HG02642 (cell line): ENCODE measurements at regions not wholly inside any gene's neighbourhood (a gene's known extent, or its start where the extent isn't known, plus 50 kb on each side); places are given as distances from the start of the nearest gene placed in this dataset.

Source experiments
- ATAC-seq: cut with Tn5 transposase; IDR thresholded peaks from one replicate; pipeline ENCODE4 v1.9.1; 2021; ENCODE audit warnings: mild to moderate bottlenecking; ENCODE audit not compliant: unreplicated experiment, poor library complexity

DNA sequence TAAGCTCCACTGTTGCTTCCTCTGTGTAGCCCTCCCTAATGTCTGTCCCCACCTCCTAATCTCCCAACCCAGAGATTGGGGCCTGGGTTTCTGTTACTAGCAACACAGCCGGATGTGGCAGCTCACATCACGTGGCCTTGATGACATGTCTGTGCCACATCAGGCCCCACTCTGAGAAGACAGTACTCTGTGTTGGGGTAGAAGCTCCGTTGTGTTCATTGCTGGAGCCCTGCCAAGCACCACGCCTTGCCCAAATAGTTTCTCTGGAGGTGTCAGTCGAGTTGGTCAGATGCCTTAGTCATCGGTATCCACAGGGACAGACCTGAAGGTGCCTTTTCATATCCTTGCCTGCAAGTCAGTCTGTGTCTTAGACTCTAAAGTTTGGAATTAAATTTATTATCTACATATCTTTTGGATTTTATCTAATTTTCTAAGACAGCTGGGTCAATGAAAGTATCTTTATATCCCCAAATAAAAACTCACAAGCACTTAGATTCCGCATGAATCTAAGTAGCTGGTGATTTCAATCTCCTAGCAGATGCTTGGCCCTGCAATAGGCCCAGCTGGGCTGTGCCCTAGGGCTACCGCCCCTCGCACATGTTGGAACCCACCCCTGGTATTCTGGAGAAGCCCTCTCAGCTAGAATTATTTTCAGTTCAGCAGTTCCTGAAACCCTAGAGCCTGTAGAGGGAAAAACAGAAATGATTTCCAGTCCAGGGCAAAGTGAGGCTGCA is 204.0 kb upstream of the TSHZ3 start:
- ATAC-seq = no peak

DNA sequence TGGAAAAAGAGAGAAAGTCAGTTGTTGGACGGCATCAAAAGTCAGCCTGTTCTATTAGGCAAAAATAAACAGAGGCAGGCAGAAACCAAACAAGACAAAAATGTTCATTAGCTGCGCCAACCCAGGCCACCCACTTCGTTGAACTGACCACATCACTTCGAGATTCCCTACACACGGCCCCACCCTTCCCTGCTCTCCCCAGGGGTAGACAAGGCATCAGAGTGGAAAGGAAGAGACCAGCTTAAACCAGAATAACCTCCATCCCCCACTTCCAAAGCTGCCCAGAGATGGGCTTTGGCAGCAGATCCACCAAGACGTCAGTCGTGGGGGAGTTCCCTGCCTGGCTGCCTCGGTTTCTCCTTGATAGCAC is 204.6 kb upstream of the TSHZ3 start:
- no peak for ATAC-seq

DNA sequence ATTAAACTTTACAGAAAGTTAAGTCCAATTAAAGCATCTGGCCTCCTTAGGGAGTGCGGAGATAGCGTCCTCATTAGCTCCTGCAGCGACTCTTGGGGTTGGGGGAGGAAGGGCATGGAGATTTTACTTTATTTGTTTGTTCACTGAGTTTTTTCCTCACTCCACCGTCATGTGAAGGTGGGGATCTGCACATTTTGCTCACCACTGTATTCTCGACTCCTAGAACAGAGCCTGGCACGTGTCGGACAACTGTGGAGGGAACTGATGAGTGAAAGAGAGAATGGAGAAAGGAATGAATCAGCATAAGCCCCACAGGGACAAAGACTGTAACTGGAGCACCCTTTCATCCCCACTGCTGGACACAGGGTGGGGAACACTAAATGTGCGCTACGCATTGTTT is 205.1 kb upstream of the TSHZ3 start:
- ATAC-seq = no peak

DNA sequence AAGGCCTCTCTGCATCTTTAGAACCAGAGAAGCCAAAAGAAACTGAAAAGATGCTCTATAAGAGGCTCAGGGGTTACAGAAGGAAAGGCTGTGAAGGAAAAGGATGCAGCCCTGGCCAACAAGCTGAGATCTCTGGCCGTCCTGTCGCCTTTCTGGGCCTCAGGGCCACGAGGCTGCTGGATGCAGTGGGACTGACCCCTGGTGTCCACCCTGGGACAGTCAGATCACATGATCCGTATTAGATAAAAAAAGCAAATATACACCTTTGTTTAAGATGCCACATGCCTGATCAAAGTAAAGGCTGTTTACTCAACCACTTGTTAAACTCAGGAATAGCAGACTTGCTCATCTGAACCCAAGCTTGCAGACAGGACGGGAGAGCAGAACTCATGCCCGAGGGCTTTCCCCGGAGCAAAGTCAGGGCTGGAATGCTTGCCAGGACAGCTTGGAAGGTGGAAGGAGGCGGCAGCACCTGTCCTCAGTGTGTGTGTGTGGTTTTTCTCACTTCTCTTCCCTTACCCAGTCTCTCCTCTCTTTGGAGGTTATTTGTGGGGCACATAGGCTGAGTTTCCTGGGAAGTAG is 206.5 kb upstream of the TSHZ3 start:
- ATAC-seq = no peak

DNA sequence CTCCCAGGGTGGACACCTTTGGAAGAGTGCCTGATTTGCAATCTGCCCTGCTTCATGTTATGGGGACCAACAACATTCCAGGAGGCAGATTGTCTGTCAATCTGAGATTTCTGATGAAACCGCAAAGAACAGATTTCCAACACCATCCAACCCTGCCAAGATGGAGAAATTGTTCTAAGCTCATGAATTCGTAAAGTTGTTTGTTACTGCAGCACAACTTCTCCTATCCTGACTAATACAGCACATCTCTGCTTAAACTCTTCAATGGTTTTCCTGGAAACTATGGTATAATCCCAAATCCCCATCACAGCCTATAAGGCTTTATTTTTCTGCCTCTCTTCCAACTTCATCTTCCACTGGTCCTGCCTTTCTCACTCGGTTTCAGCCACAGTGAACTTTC is 210.3 kb upstream of the TSHZ3 start:
- ATAC-seq = no peak

DNA sequence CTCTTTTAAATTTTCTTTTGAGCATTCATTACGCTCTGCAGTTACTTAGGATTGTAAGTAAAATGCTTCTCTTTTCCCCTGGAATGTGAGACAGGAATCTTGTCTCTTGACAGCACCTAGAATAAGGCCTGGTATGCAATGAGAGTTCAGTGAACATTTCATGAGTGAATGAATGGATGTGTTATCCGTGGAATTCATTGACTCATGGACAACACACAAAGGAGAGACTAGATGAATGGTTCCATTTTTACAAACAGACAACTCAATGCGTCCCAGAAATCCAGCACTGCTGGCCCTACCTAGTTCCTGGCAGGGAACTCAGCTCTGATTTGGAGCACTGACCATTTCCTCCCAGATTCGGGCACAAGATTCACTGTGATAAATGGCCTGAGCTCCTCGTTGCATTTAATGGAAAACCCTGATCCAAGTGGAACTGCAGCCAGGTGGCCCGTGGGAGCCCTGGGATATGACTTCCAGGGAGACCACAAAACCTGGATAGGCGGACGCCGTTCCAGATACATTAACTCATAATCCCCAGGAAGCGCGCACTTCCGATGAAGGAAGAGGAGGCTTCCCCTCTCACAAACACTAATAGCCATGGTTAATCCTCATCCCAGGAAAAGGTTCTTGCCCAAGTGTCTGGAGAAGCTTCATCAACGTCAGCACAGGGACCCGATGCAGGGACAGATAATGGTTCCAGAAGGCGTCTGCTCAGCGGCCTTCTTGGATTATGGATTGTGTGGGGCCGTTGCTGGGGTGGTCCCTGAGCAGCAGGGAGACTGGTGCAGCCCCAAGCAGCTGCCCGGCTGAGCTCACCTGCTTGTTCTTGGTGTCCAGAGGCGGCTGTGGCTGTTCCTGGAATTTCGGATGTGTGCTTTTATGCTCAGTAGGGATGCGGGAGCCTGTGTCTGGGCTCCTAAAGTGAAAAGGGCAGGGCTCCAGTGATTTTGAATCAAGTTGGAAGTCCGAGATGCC is 211.1 kb upstream of the TSHZ3 start:
- no peak for ATAC-seq

DNA sequence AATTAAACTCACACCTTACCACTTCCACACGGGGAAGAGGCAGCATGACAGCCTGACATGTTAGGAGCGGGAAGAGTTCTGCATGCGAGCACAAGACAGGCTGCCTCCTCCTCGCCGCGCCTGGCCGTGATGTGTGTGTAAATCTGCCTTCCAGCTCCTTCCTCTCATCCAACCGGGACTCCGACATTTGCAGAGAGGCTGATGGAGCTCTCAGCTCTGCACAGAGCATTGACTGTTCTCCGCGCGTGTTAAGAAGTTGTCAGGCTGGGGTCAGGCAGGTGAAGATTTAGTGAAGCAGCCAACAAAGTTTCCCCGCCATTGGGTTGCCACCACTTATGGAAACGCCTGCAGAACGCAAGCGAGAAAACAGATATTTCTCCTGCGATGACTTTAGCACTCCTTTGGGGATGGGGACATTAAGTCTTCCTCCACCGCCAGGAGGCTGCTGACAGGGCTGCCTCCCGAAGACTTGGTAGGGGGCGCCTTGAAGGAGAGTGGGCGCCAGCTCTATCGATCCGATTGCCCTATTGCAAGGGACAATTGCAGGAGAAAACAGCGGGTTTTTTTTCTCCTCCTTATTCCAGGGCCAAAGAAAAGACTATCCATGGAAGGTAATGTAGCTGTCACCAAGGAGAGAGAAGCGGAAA is 213.9 kb upstream of the TSHZ3 start:
- ATAC-seq = no peak

DNA sequence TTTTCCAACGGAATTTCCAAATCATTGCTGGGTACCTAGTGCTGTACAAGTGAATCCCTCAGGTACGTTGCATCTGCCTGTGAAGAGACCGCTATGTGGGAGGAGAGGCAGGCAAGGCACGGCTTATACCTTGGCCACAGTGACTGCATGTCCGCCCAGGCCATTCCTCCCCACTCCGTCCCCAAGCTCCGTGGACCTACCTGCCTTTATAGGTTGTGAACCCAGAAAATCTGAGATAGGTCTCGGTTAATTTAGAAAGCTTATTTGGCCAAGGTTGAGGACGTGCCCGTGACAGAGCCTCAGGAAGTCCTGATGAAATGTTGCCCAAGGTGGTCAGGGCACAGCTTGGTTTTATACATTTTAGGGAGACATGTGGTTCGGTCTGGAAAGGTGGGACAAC is 218.5 kb upstream of the TSHZ3 start:
- no peak for ATAC-seq

DNA sequence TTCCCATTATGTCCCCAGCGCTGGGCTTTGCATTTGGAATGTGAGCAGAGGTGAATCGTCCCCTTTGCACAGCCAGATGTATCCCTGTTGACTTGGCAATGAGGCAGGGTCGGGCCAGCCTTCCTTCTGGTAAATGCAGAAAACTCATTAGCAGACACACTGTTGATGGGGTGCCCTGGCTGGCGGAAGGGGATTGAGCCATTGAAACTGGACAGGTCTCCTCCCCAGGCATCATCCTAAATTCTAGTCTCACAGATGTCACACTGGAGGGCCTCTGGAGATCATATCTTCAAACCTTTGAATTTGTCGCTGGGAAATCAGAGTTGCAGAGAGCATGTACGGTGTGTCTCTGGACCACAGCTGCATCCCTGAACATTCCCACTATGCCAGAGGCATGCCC is 219.5 kb upstream of the TSHZ3 start:
- ATAC-seq = no peak

DNA sequence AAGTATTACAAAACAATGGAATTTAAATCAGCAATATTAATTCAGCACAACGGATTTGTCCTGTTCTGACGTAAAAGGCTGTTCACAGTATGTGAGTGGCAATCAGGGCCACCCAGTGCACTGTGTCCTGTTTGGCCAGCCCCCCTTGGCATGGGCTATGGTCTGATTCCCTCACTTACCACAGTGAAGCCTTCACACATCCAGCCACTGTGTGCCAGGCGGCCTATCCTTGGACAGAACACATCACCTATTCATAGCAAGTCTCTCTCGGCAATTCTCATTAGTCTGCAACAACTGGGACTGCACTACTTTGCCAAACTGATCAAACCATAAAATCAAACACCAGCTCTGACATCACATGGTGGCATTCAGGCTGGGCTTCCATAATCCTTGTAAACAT is 221.5 kb upstream of the TSHZ3 start:
- ATAC-seq = no peak

DNA sequence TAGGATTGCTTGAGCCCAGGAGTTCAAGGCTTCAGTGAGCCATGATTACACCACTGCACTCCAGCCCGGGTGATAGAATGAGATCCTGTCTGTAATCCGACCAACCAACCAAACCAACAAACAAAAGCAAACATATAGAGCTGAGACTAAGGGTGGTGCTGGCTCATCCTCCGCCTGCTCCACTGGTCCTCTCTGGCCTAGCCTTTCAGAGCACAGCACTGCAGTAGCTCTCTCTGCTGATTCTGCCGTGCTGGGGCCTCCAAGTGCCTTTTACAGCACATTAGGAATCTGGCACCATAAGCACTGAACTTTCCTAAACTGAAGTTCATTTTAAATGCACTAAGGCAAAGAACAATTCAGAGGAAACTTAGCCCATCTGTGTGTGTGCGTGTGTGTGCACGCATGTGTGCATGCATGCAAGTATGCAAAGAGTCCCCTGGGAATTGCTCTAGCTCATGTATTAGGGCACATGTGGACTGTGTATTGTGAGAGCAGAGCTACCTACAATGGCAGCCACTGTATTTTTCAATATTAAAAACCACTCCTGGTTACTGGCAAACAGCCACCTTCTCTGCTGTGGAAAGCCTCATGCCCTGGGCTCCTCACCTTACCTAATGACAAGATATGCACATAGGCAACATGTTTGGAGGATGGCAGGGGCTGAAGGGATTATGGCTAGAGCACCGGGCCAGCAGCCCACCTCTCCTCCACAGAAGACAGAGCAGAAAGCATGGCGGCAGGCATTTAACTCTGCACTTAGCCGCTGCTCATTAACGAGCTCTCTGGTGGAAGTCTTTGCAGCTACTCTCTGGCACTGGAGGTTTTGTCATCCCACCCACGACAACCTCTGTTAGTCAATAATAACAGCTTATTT is 223.1 kb upstream of the TSHZ3 start:
- ATAC-seq = no peak

DNA sequence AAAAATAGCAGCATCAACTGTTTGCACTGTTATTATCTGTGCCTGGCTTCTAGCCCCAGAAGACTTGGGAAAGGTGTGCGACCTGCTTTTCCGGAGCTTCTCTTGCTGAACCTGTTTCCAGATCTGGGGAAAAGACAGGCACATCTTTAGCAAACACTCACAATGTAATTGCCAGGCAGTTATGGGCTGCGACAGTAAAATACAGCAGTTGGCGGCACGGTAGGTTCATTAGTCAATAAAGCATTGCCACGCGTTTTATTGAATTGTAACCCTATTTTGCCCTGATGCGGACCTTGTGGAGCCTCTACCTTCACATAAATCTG is 223.7 kb upstream of the TSHZ3 start:
- ATAC-seq = no peak

DNA sequence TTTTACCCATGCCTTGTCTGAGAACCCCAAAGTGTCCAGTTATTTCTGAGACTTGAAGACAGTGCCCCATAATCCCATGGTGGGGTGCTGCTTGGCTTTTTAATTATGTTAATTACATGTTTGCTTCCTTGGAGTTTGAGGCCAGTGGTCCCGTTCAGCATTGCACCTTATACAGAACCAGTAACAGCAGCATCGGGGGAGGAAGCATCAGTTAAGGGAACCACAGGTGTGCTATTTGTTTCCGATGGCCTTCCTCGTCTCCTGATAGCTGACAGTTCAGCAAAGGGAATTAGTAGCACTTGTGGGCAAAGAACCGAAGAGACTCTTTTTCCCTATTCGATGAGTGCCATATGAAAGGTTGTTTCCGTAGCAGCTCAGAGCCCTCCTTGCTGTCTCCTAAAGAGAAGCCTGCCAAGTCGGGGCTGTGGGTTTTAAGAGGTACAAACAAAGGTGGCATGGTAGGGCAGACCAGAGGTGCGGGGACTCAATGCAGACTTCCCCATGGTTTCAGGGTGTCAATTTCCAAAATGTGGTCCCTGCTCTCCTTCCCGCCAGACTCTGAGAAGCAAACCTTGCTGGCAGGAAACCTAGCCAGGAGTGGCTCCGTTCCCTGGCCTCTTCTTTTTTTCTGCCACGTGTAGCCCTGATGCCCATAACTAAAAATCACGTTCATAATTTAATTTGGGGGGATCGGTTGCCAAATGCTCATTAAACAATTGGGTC is 225.2 kb upstream of the TSHZ3 start:
- no peak for ATAC-seq

DNA sequence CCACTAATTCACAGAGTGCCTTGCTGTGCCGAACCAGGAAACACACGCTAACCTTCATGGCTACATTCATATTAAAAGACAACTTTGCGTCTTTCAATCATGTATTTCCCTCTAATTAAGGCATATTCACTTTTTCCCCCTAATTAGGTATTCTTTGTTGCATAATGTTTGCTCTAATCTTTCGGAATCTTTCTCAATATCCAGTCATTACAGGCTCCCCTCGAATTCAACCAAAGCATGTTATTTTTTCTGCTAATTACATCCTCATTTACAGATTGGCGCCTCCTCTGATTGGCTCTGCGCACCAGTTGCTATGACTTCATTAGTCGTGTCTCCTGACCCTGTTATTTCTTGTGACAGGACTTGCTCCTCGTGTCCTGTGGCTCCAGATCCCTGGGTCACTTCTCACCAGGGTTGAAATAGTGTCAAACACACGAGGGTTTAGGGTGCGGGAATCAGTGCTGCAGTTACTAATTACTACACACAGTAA is 226.7 kb upstream of the TSHZ3 start:
- no peak for ATAC-seq

DNA sequence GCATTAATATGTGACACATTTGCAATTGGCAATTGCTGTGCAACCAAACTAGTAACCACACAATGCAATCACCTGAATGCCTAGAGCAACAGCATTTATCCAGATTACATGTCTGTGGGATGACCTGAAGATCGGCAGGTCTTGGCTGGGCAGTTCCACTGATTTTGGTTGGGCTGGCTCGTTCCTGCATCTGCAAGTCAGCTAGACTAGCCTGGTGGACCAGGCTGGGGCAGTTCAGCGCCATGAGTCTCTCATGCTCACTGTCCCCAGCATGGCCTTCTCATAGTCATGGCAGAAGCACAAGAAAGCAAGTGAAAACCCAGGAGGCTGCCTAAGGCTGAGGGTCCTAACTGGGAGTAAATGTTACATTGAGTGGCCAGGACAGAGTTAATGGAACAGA is 229.1 kb upstream of the TSHZ3 start:
- ATAC-seq = no peak

DNA sequence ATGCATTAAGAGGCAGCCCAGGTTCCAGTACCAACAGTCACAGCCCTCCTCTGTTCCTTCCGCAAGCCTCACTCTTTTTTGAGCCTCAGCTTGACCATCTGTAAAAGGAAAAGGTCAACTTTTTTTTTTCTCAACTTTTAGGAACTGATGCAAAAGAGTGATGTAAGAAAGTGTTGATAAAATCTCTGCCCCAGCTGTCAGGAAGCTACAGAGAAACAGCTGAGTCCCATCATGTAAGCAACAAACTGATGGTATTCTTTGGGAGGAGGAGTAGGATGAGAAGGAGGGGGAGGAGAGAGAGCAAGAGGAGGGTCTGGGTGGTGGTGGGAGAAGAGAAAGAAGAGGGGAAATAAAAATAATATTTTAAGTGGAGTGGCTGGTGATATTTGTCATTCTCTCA is 233.9 kb upstream of the TSHZ3 start:
- ATAC-seq = no peak

DNA sequence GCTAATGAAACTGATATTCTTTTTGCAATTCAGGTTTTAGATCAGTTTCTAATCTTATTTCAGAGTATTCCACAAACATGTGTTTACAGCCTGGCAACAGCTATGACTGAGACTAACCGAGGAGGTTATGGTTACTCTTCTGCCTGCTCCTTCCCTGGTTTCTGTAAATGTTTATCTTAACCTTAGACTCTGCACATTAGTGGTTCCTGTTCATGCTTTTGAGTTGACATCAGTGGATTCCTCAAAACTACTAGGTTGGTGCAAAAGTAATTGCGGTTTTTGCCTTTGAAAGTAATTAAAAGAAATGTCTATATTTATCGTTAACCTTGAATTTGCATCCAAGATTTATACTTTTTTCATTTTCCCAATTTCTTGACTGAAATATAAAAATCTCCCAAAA is 237.0 kb upstream of the TSHZ3 start:
- ATAC-seq = no peak

DNA sequence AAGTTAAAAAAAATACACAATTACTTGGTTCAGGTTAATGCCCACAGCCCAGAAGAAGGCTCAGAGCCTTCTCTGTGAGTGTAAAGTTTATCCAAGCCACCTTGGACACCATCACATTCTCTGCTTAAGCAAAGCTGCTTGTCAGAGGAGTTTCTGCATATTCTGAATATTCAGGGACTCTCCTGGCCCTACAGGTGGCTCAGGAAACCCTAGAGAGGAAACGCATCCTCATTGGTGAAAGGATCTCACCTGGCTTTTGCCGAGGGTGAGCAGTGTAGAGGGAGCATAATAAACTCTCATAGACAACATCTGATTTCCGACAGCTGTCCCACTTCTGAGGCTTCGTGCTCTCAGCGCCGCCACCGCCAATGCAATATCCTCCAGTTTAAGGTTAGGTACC is 239.9 kb upstream of the TSHZ3 start:
- ATAC-seq = no peak

DNA sequence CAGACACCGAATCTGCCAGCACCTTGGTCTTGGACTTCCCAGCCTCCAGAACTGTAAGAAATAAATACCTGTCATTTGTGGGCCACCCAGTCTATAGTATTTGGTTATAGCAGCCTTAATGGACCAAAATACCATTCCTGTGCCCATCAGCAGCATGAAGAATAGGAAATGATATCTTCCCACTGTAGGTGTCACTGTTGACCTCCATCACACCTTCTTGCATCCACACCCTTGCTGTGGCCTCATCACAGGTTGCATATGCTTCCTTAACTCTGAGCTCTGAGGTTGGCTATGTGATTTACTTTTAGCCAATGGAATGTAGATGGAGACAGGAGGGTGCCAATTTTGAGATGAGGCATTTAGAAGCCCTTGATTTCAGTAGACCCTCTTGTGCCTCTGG is 242.0 kb upstream of the TSHZ3 start:
- no peak for ATAC-seq
